GM12865 (cell line): ENCODE measurements at regions not wholly inside any gene's neighbourhood (a gene's known extent, or its start where the extent isn't known, plus 50 kb on each side); places are given as distances from the start of the nearest gene placed in this dataset.
"Not testable (repeated sequence)": the region's sequence is repeated elsewhere in the genome, so short reads cannot be mapped to it uniquely, and the experiment has no call there.

Experiments
- DNase-seq: peaks from one replicate; pipeline ENCODE4 v3.0.0; 2010; ENCODE audit warnings: low read depth
- H3K4me3 ChIP-seq: 2 replicates; pipeline ENCODE4 v1.5.1; 2011; ENCODE audit warnings: mild to moderate bottlenecking, low read depth, low read length, control low read depth
- CTCF ChIP-seq: IDR thresholded peaks from 2 replicates; pipeline ENCODE4 v1.5.1; 2011; ENCODE audit warnings: low read length, control low read depth, low read depth, inconsistent platforms; ENCODE audit not compliant: insufficient read depth; ENCODE audit errors: missing control alignments

DNA sequence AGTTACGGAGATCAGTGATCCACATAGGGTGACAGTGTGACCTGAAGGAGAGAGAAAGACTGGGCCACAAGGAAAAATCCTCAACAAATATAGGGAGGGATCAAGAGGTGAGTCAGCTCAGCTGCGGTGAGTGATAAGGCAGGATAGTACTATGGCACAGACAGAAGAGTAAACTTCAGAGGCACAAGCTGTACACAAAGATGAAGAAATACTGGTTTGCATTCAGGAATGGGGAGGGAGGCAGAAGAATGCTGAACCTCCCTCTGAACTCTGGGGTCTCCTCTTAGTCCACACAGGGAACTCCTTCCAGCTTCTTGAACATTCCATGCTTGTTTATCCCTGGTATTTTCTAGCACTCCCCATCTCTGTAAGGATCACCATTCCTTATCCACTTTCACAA is 162.7 kb downstream of the BARX2 start:
- no peak for DNase-seq
- H3K4me3 ChIP-seq: no peak overlapping the region
- no peak for TF ChIP-seq CTCF

DNA sequence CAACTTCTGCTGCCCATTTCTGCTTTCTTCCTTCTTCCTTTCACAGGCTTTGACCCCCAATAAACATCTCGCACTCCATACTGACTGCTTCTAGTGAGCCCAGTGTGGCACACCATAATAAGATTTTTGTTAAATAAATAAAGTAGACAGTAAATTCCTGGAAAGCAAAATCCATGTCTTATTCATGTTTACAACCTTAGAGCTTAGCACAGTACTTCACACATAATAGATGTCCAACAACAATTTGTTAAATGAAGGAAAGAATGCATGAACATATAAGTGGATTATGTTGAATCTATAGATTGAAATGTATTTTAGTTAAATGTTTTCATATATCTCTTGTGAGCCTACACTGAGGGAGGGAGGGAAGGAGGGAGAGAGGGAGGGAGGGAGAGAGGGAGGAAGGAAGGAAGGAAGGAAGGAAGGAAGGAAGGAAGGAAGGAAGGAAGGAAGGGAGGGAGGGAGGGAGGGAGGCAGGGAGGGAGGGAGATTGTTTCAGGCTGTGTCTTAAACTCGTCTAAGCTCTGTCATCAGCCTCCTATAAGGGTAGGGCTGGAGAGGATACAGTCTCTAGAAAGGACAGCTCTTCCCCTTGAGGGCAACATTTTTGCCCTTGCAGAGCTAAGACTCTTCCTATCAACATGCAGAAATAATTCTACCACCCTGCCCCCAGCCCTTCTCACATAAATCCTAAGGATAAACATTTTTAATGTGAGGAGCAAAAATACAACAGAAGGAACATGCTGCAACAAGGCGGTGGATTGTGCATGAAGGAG is 168.1 kb downstream of the BARX2 start:
- no peak for DNase-seq

DNA sequence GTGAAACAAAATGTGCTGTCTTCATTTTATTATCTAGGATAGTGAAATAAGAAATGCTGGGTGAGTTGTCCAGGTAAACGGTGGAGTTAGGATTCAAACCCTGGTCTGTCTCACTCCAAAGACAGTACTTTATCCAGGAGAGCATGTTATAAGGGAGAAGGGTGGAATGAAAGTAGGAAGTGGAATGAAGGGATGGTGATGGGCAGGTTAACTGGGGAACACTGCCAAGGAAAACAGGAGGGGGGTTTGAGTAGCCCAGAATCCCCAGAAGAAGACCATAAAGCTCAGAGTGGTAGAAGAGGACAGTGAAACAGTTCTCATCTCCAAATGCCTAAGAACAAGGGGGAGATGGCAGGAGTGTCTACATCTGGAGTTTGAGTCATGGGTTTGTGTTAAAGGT is 169.0 kb downstream of the BARX2 start:
- TF ChIP-seq CTCF: no peak
- DNase-seq: no peak

More for the DNA sequence above, 168.1 kb downstream of the BARX2 start:
- H3K4me3 ChIP-seq: no peak overlapping the region
- TF ChIP-seq CTCF: no peak

DNA sequence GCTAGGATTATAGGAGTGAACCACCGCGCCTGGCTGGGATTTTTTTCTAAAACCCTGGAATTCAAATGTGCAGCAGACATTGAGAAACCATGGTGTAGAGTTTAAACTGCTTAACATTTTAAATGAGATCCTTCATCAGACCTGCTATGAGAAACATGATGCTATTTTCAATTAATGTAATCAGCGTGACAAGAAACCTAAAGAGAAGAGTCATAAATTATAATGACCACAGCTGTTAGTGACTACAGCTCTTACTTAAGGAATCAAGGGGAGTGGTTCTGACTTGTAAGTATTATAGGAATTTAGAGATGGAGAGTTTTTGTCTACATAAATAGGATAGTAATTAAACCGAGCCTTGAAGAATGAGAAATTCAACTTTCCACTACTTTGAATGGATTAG is 170.6 kb downstream of the BARX2 start:
- no peak for TF ChIP-seq CTCF
- no peak overlapping the region for H3K4me3 ChIP-seq
- DNase-seq: no peak

More for the DNA sequence above, 169.0 kb downstream of the BARX2 start:
- H3K4me3 ChIP-seq: no peak overlapping the region

- no peak for TF ChIP-seq CTCF
- DNase-seq: no peak
- H3K4me3 ChIP-seq: no peak overlapping the region
Observed at GRCh38 chr11:129557421-129557820, 181.8 kb downstream of the BARX2 start.

DNA sequence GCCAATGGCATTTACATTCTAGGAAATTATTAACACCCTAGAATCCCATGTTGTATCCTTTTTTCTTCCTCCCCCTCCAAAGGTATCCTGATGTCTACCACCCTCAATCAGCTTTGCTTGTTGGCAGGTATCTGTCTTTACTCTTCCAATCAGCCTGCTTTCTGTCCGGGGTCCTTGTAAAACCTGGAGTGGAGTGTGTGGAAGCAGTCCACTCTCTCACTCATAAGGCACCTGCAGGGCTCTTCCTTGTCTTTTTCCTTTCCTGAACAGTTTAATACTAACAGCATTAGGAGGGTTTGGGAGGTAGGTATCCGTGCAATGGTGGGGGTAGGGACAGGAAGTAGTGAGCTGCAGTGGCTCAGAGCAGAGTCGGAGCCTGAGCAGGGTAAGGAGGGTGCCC is 193.4 kb downstream of the BARX2 start:
- no peak overlapping the region for H3K4me3 ChIP-seq
- TF ChIP-seq CTCF: no peak

DNA sequence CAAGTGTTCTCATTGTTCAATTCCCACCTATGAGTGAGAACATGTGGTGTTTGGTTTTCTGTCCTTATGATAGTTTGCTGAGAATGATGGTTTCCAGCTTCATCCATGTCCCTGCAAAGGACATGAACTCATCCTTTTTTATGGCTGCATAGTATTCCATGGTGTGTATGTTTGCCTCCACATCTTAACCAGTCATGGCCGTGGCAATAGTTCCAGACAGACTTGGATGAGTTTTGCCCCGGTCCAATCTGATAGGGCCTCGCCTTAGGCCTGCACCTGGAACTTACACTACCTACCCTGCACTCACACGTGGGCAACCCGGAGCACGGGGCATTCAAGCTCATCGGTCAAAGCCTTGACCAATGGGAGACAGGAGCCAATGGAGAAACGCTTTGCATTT is 197.0 kb downstream of the BARX2 start:
- DNase-seq, H3K4me3 ChIP-seq: not testable (repeated sequence)

More for the DNA sequence above, 193.4 kb downstream of the BARX2 start:
- no peak for DNase-seq

DNA sequence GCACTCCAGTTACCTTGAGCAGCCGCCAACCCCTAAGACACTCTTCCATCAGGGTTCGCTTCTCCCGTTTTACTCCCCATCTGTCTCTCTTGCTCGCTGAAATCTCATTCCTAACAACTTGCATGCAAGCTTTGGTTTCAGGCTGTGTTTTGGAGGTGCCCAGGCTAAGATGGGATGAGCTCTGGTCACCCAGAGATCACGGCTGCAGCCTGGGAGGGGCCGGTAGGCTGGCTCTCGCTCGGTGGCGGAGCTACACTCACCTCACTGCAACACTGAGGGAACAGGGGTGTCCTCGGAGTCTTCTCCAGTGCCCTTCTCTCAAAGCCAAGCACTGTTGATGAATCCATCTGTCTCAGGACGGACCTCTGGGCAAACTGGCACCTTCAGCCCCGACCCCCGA is 197.5 kb downstream of the BARX2 start:
- TF ChIP-seq CTCF: no peak
- H3K4me3 ChIP-seq: no peak overlapping the region
- DNase-seq: no peak
